Colonic mucosa (tissue), 4 donors: ENCODE measurements at regions not wholly inside any gene's neighbourhood (a gene's known extent, or its start where the extent isn't known, plus 50 kb on each side); places are given as distances from the start of the nearest gene placed in this dataset.

ENCODE experiments used
- DNase-seq: peaks from one replicate; pipeline ENCODE4 v3.0.0-alpha.2; 2020
- H3K27ac ChIP-seq: fragments of 200-600 bp; one replicate; pipeline ENCODE4 v1.8.0; 2021
- H3K27me3 ChIP-seq: fragments of 200-600 bp; one replicate; pipeline ENCODE4 v1.8.0; 2021
- H3K36me3 ChIP-seq: fragments of 200-600 bp; one replicate; pipeline ENCODE4 v1.8.0; 2021
- H3K4me1 ChIP-seq: fragments of 200-600 bp; one replicate; pipeline ENCODE4 v1.8.0; 2021; ENCODE audit warnings: mild to moderate bottlenecking
- H3K4me3 ChIP-seq: fragments of 200-600 bp; one replicate; pipeline ENCODE4 v1.8.0; 2021
- H3K9ac ChIP-seq, 2 donors: one replicate each; pipeline ENCODE4 v1.7.0; 2013; ENCODE audit warnings: control low read depth in 2 of 2, low read depth in 2 of 2, low read length in 2 of 2
- H3K9me3 ChIP-seq: fragments of 200-600 bp; one replicate; pipeline ENCODE4 v1.8.0; 2021
- intact Hi-C: fragments of 100-400 bp; cut with DNase I; formaldehyde crosslinking; loops from one replicate; pipeline ENCODE4 v1.14.1; 2022
- TF ChIP-seq, protein P1 (sequence below): fragments of 200-600 bp; IDR thresholded peaks from one replicate; pipeline ENCODE4 v1.8.0; 2022; ENCODE audit warnings: antibody characterized with exemption, mild to moderate bottlenecking
- donor health status: healthy.
- donor health status: DM: no; HTN: no; CAD: no.
- donor health status: DM: no; HTN: no; CAD: no.

GRCh38 chr4:174438711-174439110 is 83.6 kb downstream of the HPGD start:
- no peak overlapping the region for H3K4me3 ChIP-seq
- DNase-seq, result no peak
- TF ChIP-seq, protein P1, sequence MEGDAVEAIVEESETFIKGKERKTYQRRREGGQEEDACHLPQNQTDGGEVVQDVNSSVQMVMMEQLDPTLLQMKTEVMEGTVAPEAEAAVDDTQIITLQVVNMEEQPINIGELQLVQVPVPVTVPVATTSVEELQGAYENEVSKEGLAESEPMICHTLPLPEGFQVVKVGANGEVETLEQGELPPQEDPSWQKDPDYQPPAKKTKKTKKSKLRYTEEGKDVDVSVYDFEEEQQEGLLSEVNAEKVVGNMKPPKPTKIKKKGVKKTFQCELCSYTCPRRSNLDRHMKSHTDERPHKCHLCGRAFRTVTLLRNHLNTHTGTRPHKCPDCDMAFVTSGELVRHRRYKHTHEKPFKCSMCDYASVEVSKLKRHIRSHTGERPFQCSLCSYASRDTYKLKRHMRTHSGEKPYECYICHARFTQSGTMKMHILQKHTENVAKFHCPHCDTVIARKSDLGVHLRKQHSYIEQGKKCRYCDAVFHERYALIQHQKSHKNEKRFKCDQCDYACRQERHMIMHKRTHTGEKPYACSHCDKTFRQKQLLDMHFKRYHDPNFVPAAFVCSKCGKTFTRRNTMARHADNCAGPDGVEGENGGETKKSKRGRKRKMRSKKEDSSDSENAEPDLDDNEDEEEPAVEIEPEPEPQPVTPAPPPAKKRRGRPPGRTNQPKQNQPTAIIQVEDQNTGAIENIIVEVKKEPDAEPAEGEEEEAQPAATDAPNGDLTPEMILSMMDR, result no peak
- no peaks in the 10 kb centered on the region for H3K36me3 ChIP-seq
- no peaks in the 10 kb centered on the region for H3K9me3 ChIP-seq
- H3K27ac ChIP-seq, result no peak overlapping the region
- no peaks in the 10 kb centered on the region for H3K27me3 ChIP-seq
- no peak overlapping the region for H3K9ac ChIP-seq
- no peaks in the 10 kb centered on the region for H3K4me1 ChIP-seq
- intact Hi-C loops, result no loop called here

GRCh38 chr4:174437749-174438148 is 84.5 kb downstream of the HPGD start:
- no peaks in the 10 kb centered on the region for H3K4me1 ChIP-seq
- H3K27me3 ChIP-seq, result no peaks in the 10 kb centered on the region
- H3K4me3 ChIP-seq, result no peak overlapping the region
- H3K27ac ChIP-seq, result no peak overlapping the region
- TF ChIP-seq, protein P1, result no peak
- no peak overlapping the region for H3K9ac ChIP-seq
- intact Hi-C loops, result no loop called here
- no peaks in the 10 kb centered on the region for H3K9me3 ChIP-seq
- H3K36me3 ChIP-seq, result no peaks in the 10 kb centered on the region
- DNase-seq, result no peak

- H3K9me3 ChIP-seq, result no peaks in the 10 kb centered on the region
- no peak overlapping the region for H3K9ac ChIP-seq
- H3K27me3 ChIP-seq, result no peaks in the 10 kb centered on the region
- no peaks in the 10 kb centered on the region for H3K4me1 ChIP-seq
- no peaks in the 10 kb centered on the region for H3K36me3 ChIP-seq
- DNase-seq, result no peak
- no peak overlapping the region for H3K27ac ChIP-seq
- intact Hi-C loops, result no loop called here
- H3K4me3 ChIP-seq, result no peak overlapping the region
- TF ChIP-seq, protein P1, result no peak
Observed at GRCh38 chr4:174437324-174437723, 85.0 kb downstream of the HPGD start.

- H3K9me3 ChIP-seq, result no peaks in the 10 kb centered on the region
- no peak overlapping the region for H3K4me3 ChIP-seq
- no peaks in the 10 kb centered on the region for H3K27me3 ChIP-seq
- no peaks in the 10 kb centered on the region for H3K4me1 ChIP-seq
- TF ChIP-seq, protein P1, result no peak
- no peak overlapping the region for H3K27ac ChIP-seq
- H3K36me3 ChIP-seq, result no peaks in the 10 kb centered on the region
- intact Hi-C loops, result no loop called here
- DNase-seq, result no peak
- H3K9ac ChIP-seq, result no peak overlapping the region
Observed at GRCh38 chr4:174436377-174436776, 85.9 kb downstream of the HPGD start.

GRCh38 chr4:174435974-174436373 is 86.3 kb downstream of the HPGD start:
- no peak for DNase-seq
- H3K4me1 ChIP-seq, result no peaks in the 10 kb centered on the region
- H3K36me3 ChIP-seq, result no peaks in the 10 kb centered on the region
- no peaks in the 10 kb centered on the region for H3K27me3 ChIP-seq
- H3K27ac ChIP-seq, result no peak overlapping the region
- H3K4me3 ChIP-seq, result no peak overlapping the region
- no peaks in the 10 kb centered on the region for H3K9me3 ChIP-seq
- intact Hi-C loops, result no loop called here
- H3K9ac ChIP-seq, result no peak overlapping the region
- TF ChIP-seq, protein P1, result no peak

DNA sequence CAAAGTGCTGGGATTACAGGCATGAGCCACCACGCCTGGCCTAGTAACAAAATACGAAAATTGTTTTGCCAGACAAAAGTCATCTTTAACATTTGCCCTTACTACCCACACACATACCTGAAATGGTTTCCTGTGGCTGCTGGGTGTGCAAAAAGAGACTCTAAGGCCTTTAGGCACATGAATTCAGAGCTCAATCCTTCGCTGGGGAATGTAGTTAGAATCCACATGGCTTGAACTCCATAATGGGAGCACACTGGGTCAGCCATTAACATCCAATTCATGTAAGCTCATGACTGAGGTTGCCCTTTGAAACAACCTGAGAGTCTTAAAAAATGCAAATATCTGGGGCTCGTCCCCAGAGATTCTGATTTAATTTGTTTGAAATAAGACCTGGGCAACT is 87.8 kb downstream of the HPGD start:
- DNase-seq, result no peak
- intact Hi-C loops, result no loop called here
- H3K9ac ChIP-seq, result no peak overlapping the region
- no peak overlapping the region for H3K4me3 ChIP-seq
- H3K9me3 ChIP-seq, result no peaks in the 10 kb centered on the region
- no peaks in the 10 kb centered on the region for H3K4me1 ChIP-seq
- TF ChIP-seq, protein P1, result no peak
- H3K27ac ChIP-seq, result no peak overlapping the region
- no peaks in the 10 kb centered on the region for H3K27me3 ChIP-seq
- H3K36me3 ChIP-seq, result no peaks in the 10 kb centered on the region
